ENCODE measurements at regions not wholly inside any gene's neighbourhood (a gene's known extent, or its start where the extent isn't known, plus 50 kb on each side); places are given as distances from the start of the nearest gene placed in this dataset.

DNA sequence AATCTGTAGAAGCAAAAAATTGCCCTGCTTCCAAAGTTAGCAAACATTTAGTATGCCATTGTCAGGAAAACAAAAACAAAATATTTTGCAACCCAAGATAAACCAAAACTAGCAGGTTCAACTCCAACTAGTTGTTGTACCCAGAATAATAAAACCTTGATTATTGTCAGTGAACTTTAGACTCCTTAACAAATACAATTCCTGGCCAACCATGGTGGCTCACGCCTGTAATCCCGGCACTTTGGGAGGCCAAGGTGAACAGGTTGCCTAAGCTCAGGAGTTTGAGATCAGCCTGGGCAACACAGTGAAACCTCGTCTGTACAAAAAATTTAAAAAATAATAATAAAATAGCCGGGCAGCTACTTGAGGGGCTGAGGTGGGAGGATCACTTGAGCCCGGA lies 53.6 kb upstream of the EPCAM start:
- H3K27me3 ChIP-seq: no peaks in the 10 kb centered on the region
- H3K4me1 ChIP-seq: no peaks in the 10 kb centered on the region
- no peak overlapping the region for H3K27ac ChIP-seq
- no peaks in the 10 kb centered on the region for H3K36me3 ChIP-seq
- no peak overlapping the region for H3K4me3 ChIP-seq
- DNase-seq: no peak
- TF ChIP-seq POLR2A (IDR thresholded peaks at IDR 0.05) (no peak), CTCF (IDR thresholded peaks at IDR 0.05) (no peak)
- H3K9me3 ChIP-seq: no peaks in the 10 kb centered on the region
- intact Hi-C loops (cut with DNase I; ENCODE audit: low total_unique reads): no loop called here

DNA sequence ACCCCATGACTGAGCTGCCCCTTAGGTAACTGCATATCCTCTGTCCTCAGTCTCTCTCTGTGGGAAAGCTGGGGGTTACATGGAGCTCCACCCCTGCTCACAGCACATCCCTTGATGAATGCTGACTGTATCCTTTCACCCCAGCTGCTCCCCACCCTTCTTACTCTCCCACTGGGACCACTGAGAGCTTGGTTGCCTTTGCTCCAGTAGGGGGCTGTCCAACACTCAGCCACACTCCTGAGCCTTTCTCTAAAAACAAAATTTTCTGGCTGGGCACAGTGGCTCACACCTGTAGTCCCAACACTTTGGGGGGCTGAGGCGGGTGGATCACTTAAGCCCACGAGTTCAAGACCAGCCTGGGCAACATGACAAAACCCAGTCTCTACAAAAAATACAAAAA lies 55.4 kb upstream of the EPCAM start:
- Histone ChIP-seq H3K4me1 (no peaks in the 10 kb centered on the region), H3K27ac (no peak overlapping the region), H3K9me3 (no peaks in the 10 kb centered on the region), H3K36me3 (no peaks in the 10 kb centered on the region), H3K4me3 (no peak overlapping the region), H3K27me3 (no peaks in the 10 kb centered on the region)
- intact Hi-C loops (cut with DNase I; ENCODE audit: low total_unique reads): no loop called here
- no peak for DNase-seq
- TF ChIP-seq POLR2A (IDR thresholded peaks at IDR 0.05) (no peak), CTCF (IDR thresholded peaks at IDR 0.05) (no peak)

DNA sequence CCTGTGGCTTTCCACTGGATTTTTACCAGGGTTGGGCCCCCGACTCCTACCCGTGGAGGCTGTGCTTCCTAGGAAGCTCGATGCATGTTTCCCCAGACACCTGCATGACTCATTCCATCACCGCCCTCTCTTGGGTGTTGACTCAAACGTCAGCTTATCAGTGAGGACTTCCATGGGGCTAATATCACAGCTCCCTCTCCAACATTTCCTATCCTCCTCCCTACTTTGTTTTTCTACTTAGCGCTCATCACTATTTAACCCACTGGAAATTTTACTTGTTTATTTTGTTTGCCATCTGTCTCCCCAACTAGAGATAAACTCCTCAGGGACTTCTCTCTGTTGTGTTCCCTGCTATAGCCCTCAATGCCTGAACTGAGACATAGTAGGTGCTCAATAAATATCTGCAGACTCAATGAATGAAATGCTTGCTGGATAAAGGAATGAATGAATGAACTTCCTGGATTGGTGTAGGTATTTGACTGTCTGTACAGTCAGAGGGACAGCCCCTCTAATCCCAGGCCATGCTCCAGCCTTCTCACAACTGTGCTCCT lies 55.9 kb upstream of the EPCAM start:
- intact Hi-C loops (cut with DNase I; ENCODE audit: low total_unique reads): no loop called here
- Histone ChIP-seq H3K27ac (no peak overlapping the region), H3K4me1 (no peaks in the 10 kb centered on the region), H3K36me3 (no peaks in the 10 kb centered on the region), H3K4me3 (no peak overlapping the region), H3K9me3 (no peaks in the 10 kb centered on the region), H3K27me3 (no peaks in the 10 kb centered on the region)
- no peak for DNase-seq
- no peak for TF ChIP-seq CTCF (IDR thresholded peaks at IDR 0.05)
- TF ChIP-seq POLR2A (IDR thresholded peaks at IDR 0.05): no peak

- Histone ChIP-seq H3K27ac (no peak overlapping the region), H3K4me3 (no peak overlapping the region), H3K36me3 (no peaks in the 10 kb centered on the region), H3K4me1 (no peaks in the 10 kb centered on the region), H3K9me3 (no peaks in the 10 kb centered on the region), H3K27me3 (no peaks in the 10 kb centered on the region)
- TF ChIP-seq POLR2A (IDR thresholded peaks at IDR 0.05) (no peak), CTCF (IDR thresholded peaks at IDR 0.05) (no peak)
- intact Hi-C loops (cut with DNase I; ENCODE audit: low total_unique reads): no loop called here
- DNase-seq: no peak
Measured at GRCh38 chr2:47312491-47312850, 56.6 kb upstream of the EPCAM start.

DNA sequence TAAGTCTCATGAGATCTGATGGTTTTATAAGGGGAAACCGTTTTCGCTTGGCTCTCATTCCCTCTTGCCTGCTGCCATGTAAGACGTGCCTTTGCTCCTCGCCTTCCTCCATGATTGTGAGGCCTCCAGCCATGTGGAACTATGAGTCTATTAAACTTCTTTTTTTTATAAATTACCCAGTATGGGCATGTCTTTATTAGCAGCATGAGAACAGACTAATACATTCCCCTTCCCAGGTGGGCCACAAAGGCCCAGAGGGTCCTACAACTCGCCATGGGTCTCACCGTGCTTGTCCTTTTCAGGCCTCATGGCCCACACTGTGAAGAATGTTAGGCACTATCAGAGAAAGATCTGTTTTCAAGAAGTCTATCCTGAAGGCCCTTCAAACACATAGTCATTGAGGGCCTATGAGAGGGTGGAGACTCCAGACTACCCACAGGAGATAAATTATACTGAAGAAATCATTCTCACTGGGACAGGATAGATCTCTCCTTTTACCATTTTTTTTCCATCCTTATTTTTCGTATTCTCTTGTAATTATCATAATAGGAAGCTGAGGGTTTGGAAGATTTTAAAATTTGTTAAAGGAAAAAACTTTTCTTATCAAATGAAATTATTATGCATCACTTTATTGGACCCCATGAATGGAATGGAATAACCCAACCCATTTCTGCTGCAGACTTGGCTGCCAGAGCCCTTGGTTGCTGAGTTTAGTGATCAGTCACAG lies 57.2 kb upstream of the EPCAM start:
- no peaks in the 10 kb centered on the region for H3K4me1 ChIP-seq
- H3K27me3 ChIP-seq: no peaks in the 10 kb centered on the region
- TF ChIP-seq CTCF (IDR thresholded peaks at IDR 0.05) (no peak), POLR2A (IDR thresholded peaks at IDR 0.05) (no peak)
- no peaks in the 10 kb centered on the region for H3K36me3 ChIP-seq
- no peaks in the 10 kb centered on the region for H3K9me3 ChIP-seq
- no peak overlapping the region for H3K27ac ChIP-seq
- no peak overlapping the region for H3K4me3 ChIP-seq
- intact Hi-C loops (cut with DNase I; ENCODE audit: low total_unique reads): no loop called here
- DNase-seq: no peak
